ENCODE measurements at regions not wholly inside any gene's neighbourhood (a gene's known extent, or its start where the extent isn't known, plus 50 kb on each side); places are given as distances from the start of the nearest gene placed in this dataset.
A peak's percentile ranks its signal among the peaks of the same experiment; 100 is the strongest.

- Mint-ChIP-seq H3K4me3 (no peak overlapping the region), H3K27me3 (ENCODE audit: low read depth) (no peaks in the 10 kb centered on the region)
These were observed 417.0 kb upstream of the RGS6 start for GRCh38 chr14:71514941-71515919.

GRCh38 chr14:71521238-71522135 is 410.7 kb upstream of the RGS6 start:
- Mint-ChIP-seq H3K9me3 (peaks cover 3% of the 10 kb centered on the region), H3K27ac (peak overlapping the region; percentile 35 to 67 (median 58)), H3K27me3 (ENCODE audit: low read depth) (no peaks in the 10 kb centered on the region), H3K36me3 (ENCODE audit: low read depth) (peaks cover 17% of the 10 kb centered on the region), H3K4me3 (no peak overlapping the region), H3K4me1 (peaks cover 9% of the 10 kb centered on the region)
- TF ChIP-seq CTCF (IDR thresholded peaks at IDR 0.05; ENCODE audit: unreplicated experiment in 3 of 3), result no peak

More at GRCh38 chr14:71514941-71515919, 417.0 kb upstream of the RGS6 start:
- Mint-ChIP-seq H3K36me3 (ENCODE audit: low read depth) (peaks cover 34% of the 10 kb centered on the region), H3K27ac (peak overlapping the region; percentile 32 to 84 (median 83)), H3K9me3 (peaks cover 3% of the 10 kb centered on the region), H3K4me1 (peaks cover 6% of the 10 kb centered on the region)
- no peak for TF ChIP-seq CTCF (IDR thresholded peaks at IDR 0.05; ENCODE audit: unreplicated experiment in 3 of 3)

GRCh38 chr14:71523630-71524319 is 408.5 kb upstream of the RGS6 start:
- H3K4me1 Mint-ChIP-seq, result peaks cover 9% of the 10 kb centered on the region
- H3K27ac Mint-ChIP-seq, result peak overlapping the region; percentile 18 to 76 (median 65)
- H3K4me3 Mint-ChIP-seq, result no peak overlapping the region
- TF ChIP-seq CTCF (IDR thresholded peaks at IDR 0.05; ENCODE audit: unreplicated experiment in 3 of 3), result no peak
- peaks cover 1% of the 10 kb centered on the region for H3K36me3 Mint-ChIP-seq (ENCODE audit: low read depth)
- H3K27me3 Mint-ChIP-seq (ENCODE audit: low read depth), result no peaks in the 10 kb centered on the region
- H3K9me3 Mint-ChIP-seq, result no peaks in the 10 kb centered on the region

GRCh38 chr14:71524320-71524982 is 407.8 kb upstream of the RGS6 start:
- H3K4me1 Mint-ChIP-seq, result peaks cover 10% of the 10 kb centered on the region
- no peaks in the 10 kb centered on the region for H3K36me3 Mint-ChIP-seq (ENCODE audit: low read depth)
- H3K27ac Mint-ChIP-seq, result peak overlapping the region; percentile 18 to 76 (median 65)

More at GRCh38 chr14:71524320-71524982, 407.8 kb upstream of the RGS6 start:
- Mint-ChIP-seq H3K9me3 (no peaks in the 10 kb centered on the region), H3K27me3 (ENCODE audit: low read depth) (no peaks in the 10 kb centered on the region), H3K4me3 (no peak overlapping the region)
- no peak for TF ChIP-seq CTCF (IDR thresholded peaks at IDR 0.05; ENCODE audit: unreplicated experiment in 3 of 3)
